ENCODE measurements at regions not wholly inside any gene's neighbourhood (a gene's known extent, or its start where the extent isn't known, plus 50 kb on each side); places are given as distances from the start of the nearest gene placed in this dataset.

DNA sequence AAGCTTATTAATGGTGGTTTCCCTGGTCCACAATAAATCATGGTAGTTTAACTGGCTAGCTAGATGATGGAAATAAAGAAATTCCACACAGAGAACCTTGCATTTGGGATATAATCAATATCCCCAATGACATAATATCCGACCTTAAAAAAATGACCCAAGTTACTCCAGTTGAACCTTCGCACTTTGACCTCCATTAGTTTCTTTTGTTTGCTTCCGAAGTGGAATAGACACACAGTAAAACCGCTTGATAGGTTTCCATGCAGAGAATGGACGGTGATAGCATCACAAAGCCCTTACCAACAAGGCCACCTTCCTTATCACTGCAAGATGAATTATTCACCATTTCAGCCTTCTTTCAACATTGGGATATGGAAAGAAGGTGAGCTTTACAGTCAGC is 1966.1 kb upstream of the CELF4 start:
- no peak for DNase-seq (ENCODE audit: low spot score)
- H3K4me1 ChIP-seq (ENCODE audit: control insufficient read depth in 4 of 4, insufficient read depth in 4 of 4, low read length in 3 of 4) = peaks cover 0 to 3% (median under 1%) of the 10 kb centered on the region in 4 donors
- no peaks in the 10 kb centered on the region for H3K27me3 ChIP-seq (ENCODE audit: control insufficient read depth in 4 of 4, insufficient read depth in 4 of 4, low read length in 3 of 4)
- H3K36me3 ChIP-seq (ENCODE audit: control insufficient read depth in 4 of 4, insufficient read depth in 3 of 4, low read depth in 1 of 4, low read length in 3 of 4) = no peaks in the 10 kb centered on the region
- TF ChIP-seq RAD21 (IDR thresholded peaks at IDR 0.05) (no peak), HNF4A (conservative IDR thresholded peaks at IDR 0.05) (peak; percentile 56 to 57), RXRA (IDR thresholded peaks at IDR 0.05) (peak; percentile 30 to 45), SP1 (IDR thresholded peaks at IDR 0.05) (no peak), NR2F2 (IDR thresholded peaks at IDR 0.05) (no peak), TAF1 (conservative IDR thresholded peaks at IDR 0.05) (no peak)
- TF ChIP-seq, protein P1, sequence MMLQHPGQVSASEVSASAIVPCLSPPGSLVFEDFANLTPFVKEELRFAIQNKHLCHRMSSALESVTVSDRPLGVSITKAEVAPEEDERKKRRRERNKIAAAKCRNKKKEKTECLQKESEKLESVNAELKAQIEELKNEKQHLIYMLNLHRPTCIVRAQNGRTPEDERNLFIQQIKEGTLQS (IDR thresholded peaks at IDR 0.05) = no peak
- no peak overlapping the region for H3K27ac ChIP-seq (ENCODE audit: low read depth in 1 of 2, low read length in 2 of 2)
- 42% methylated on average over 5 of the region's 5 CpGs for WGBS
- no peaks in the 10 kb centered on the region for H3K9me3 ChIP-seq (ENCODE audit: control insufficient read depth in 4 of 4, low read length in 3 of 4)
- no peak overlapping the region for H3K9ac ChIP-seq (ENCODE audit: low read depth in 1 of 2, low read length in 2 of 2)
- H3K4me3 ChIP-seq (ENCODE audit: low read depth in 1 of 3, low read length in 3 of 3) = no peak overlapping the region

DNA sequence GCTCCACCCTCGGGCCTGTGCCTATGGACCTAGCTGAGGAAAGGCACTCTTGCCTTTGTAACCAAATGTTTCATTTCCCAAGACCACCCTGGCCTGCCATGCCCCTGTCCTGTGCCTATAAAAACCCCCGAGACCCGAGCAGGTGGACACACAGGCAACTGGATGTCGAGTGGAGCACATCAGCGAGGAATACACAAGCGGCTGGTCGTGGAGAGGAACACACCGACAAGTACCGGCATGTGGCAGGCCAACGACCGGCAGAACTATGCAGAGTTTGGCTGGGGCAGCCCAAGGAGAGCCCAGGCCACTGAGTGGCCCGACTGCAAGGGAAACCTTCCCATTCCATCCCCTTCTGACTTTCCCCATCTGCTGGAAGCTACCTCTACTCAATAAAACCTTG is 1963.8 kb upstream of the CELF4 start:
- no peak overlapping the region for H3K27ac ChIP-seq (ENCODE audit: low read depth in 1 of 2, low read length in 2 of 2)
- no peak for DNase-seq (ENCODE audit: low spot score)

More for the DNA sequence above, 1963.8 kb upstream of the CELF4 start:
- H3K27me3 ChIP-seq (ENCODE audit: control insufficient read depth in 4 of 4, insufficient read depth in 4 of 4, low read length in 3 of 4) = no peaks in the 10 kb centered on the region
- TF ChIP-seq NR2F2 (IDR thresholded peaks at IDR 0.05) (no peak), RAD21 (IDR thresholded peaks at IDR 0.05) (no peak), FOXA1 (IDR thresholded peaks at IDR 0.05) (no peak), TAF1 (conservative IDR thresholded peaks at IDR 0.05) (no peak), HNF4G (IDR thresholded peaks at IDR 0.05) (no peak), HNF4A (conservative IDR thresholded peaks at IDR 0.05) (no peak), YY1 (IDR thresholded peaks at IDR 0.05) (no peak), RXRA (IDR thresholded peaks at IDR 0.05) (no peak), EGR1 (IDR thresholded peaks at IDR 0.05; ENCODE audit: low read depth in 2 of 2) (no peak), SP1 (IDR thresholded peaks at IDR 0.05) (no peak), GABPA (IDR thresholded peaks at IDR 0.05 in 1 of 2, conservative IDR thresholded peaks at IDR 0.05 in 1 of 2) (no peak), JUND (IDR thresholded peaks at IDR 0.05) (no peak)
- TF ChIP-seq, protein P1 (IDR thresholded peaks at IDR 0.05) = no peak
- TF ChIP-seq, protein P2, sequence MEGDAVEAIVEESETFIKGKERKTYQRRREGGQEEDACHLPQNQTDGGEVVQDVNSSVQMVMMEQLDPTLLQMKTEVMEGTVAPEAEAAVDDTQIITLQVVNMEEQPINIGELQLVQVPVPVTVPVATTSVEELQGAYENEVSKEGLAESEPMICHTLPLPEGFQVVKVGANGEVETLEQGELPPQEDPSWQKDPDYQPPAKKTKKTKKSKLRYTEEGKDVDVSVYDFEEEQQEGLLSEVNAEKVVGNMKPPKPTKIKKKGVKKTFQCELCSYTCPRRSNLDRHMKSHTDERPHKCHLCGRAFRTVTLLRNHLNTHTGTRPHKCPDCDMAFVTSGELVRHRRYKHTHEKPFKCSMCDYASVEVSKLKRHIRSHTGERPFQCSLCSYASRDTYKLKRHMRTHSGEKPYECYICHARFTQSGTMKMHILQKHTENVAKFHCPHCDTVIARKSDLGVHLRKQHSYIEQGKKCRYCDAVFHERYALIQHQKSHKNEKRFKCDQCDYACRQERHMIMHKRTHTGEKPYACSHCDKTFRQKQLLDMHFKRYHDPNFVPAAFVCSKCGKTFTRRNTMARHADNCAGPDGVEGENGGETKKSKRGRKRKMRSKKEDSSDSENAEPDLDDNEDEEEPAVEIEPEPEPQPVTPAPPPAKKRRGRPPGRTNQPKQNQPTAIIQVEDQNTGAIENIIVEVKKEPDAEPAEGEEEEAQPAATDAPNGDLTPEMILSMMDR (IDR thresholded peaks at IDR 0.05; ENCODE audit: low read depth, low read length, missing input control) = no peak
- TF ChIP-seq, protein P3, sequence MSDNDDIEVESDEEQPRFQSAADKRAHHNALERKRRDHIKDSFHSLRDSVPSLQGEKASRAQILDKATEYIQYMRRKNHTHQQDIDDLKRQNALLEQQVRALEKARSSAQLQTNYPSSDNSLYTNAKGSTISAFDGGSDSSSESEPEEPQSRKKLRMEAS (IDR thresholded peaks at IDR 0.05) = no peak
- TF ChIP-seq, protein P4, sequence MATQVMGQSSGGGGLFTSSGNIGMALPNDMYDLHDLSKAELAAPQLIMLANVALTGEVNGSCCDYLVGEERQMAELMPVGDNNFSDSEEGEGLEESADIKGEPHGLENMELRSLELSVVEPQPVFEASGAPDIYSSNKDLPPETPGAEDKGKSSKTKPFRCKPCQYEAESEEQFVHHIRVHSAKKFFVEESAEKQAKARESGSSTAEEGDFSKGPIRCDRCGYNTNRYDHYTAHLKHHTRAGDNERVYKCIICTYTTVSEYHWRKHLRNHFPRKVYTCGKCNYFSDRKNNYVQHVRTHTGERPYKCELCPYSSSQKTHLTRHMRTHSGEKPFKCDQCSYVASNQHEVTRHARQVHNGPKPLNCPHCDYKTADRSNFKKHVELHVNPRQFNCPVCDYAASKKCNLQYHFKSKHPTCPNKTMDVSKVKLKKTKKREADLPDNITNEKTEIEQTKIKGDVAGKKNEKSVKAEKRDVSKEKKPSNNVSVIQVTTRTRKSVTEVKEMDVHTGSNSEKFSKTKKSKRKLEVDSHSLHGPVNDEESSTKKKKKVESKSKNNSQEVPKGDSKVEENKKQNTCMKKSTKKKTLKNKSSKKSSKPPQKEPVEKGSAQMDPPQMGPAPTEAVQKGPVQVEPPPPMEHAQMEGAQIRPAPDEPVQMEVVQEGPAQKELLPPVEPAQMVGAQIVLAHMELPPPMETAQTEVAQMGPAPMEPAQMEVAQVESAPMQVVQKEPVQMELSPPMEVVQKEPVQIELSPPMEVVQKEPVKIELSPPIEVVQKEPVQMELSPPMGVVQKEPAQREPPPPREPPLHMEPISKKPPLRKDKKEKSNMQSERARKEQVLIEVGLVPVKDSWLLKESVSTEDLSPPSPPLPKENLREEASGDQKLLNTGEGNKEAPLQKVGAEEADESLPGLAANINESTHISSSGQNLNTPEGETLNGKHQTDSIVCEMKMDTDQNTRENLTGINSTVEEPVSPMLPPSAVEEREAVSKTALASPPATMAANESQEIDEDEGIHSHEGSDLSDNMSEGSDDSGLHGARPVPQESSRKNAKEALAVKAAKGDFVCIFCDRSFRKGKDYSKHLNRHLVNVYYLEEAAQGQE (IDR thresholded peaks at IDR 0.05) = no peak
- TF ChIP-seq, protein P5, sequence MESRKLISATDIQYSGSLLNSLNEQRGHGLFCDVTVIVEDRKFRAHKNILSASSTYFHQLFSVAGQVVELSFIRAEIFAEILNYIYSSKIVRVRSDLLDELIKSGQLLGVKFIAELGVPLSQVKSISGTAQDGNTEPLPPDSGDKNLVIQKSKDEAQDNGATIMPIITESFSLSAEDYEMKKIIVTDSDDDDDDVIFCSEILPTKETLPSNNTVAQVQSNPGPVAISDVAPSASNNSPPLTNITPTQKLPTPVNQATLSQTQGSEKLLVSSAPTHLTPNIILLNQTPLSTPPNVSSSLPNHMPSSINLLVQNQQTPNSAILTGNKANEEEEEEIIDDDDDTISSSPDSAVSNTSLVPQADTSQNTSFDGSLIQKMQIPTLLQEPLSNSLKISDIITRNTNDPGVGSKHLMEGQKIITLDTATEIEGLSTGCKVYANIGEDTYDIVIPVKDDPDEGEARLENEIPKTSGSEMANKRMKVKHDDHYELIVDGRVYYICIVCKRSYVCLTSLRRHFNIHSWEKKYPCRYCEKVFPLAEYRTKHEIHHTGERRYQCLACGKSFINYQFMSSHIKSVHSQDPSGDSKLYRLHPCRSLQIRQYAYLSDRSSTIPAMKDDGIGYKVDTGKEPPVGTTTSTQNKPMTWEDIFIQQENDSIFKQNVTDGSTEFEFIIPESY (IDR thresholded peaks at IDR 0.05) = no peak
- H3K36me3 ChIP-seq (ENCODE audit: control insufficient read depth in 4 of 4, insufficient read depth in 3 of 4, low read depth in 1 of 4, low read length in 3 of 4) = no peaks in the 10 kb centered on the region
- H3K9me3 ChIP-seq (ENCODE audit: control insufficient read depth in 4 of 4, low read length in 3 of 4) = no peaks in the 10 kb centered on the region
- no peak overlapping the region for H3K4me3 ChIP-seq (ENCODE audit: low read depth in 1 of 3, low read length in 3 of 3)
- H3K4me1 ChIP-seq (ENCODE audit: control insufficient read depth in 4 of 4, insufficient read depth in 4 of 4, low read length in 3 of 4) = peaks cover 0 to 3% (median under 1%) of the 10 kb centered on the region in 4 donors
- 95% methylated on average over 12 of the region's 12 CpGs for WGBS
- no peak overlapping the region for H3K9ac ChIP-seq (ENCODE audit: low read depth in 1 of 2, low read length in 2 of 2)

Data from liver (tissue), 8 donors.